PC-3 (cell line): ENCODE measurements at regions not wholly inside any gene's neighbourhood (a gene's known extent, or its start where the extent isn't known, plus 50 kb on each side); places are given as distances from the start of the nearest gene placed in this dataset.

ENCODE experiments used
- ATAC-seq: fragments of 200-7000 bp; cut with Tn5 transposase; 2 replicates; pipeline ENCODE4 v1.9.1; 2020; ENCODE audit warnings: mild to moderate bottlenecking, moderate library complexity
- BruUV-seq: library from RNA; stranded (reverse); fragments of 400-500 nt; replicated peaks from 2 replicates; lab custom pipeline; 2021; lab: Mats Ljungman, UMichigan
- CTCF ChIA-PET: fragments of 300-600 bp; sonication (Branson Sonifier 250); formaldehyde crosslinking; loops from one replicate; lab custom pipeline; 2022; ENCODE audit warnings: antibody characterized with exemption; lab: Charles Lee
- POLR2A ChIA-PET: fragments of 300-600 bp; sonication (Branson Sonifier 250); formaldehyde crosslinking; loops from one replicate; lab custom pipeline; 2022; ENCODE audit warnings: antibody characterized with exemption; ENCODE audit not compliant: unreplicated experiment; lab: Charles Lee
- DNase-seq: peaks from one replicate; pipeline ENCODE4 v3.0.0-alpha.2; 2015
- H2AFZ ChIP-seq: fragments of 300-600 bp; sonication (generic); 2 replicates; pipeline ENCODE4 v1.6.0; 2016; ENCODE audit warnings: antibody characterized with exemption, low read length
- H3F3A ChIP-seq: fragments of 300-600 bp; sonication (generic); one replicate; pipeline ENCODE4 v1.6.0; 2017; ENCODE audit warnings: antibody characterized with exemption, low read length, control low read depth, mild to moderate bottlenecking; ENCODE audit not compliant: unreplicated experiment
- H3K27ac ChIP-seq: fragments of 300-600 bp; sonication (generic); 2 replicates; pipeline ENCODE4 v1.5.1; 2016; ENCODE audit warnings: mild to moderate bottlenecking, low read length
- H3K27me3 ChIP-seq: fragments of 300-600 bp; sonication (generic); 2 replicates; pipeline ENCODE4 v1.6.1; 2016; ENCODE audit warnings: low read length, mixed read lengths
- H3K36me3 ChIP-seq: fragments of 300-600 bp; sonication (generic); 2 replicates; pipeline ENCODE4 v1.6.1; 2016; ENCODE audit warnings: low read depth, mixed run types, low read length, mixed read lengths
- H3K4me1 ChIP-seq: fragments of 300-600 bp; sonication (generic); 2 replicates; pipeline ENCODE4 v1.5.1; 2016; ENCODE audit warnings: low read length; ENCODE audit not compliant: insufficient read depth
- H3K4me2 ChIP-seq: fragments of 300-600 bp; sonication (generic); 2 replicates; pipeline ENCODE4 v1.6.0; 2016; ENCODE audit warnings: low read length
- H3K4me3 ChIP-seq: fragments of 300-600 bp; sonication (generic); 2 replicates; pipeline ENCODE4 v1.5.1; 2016; ENCODE audit warnings: mild to moderate bottlenecking, low read length, mixed read lengths
- H3K79me2 ChIP-seq: fragments of 300-600 bp; sonication (generic); 2 replicates; pipeline ENCODE4 v1.6.1; 2017; ENCODE audit warnings: low read length, mixed read lengths
- H3K9ac ChIP-seq: fragments of 300-600 bp; sonication (generic); 2 replicates; pipeline ENCODE4 v1.6.0; 2016; ENCODE audit warnings: mild to moderate bottlenecking, low read length
- H3K9me2 ChIP-seq: fragments of 300-600 bp; sonication (generic); replicated peaks from 2 replicates; pipeline ENCODE4 v1.6.1; 2016; ENCODE audit warnings: mixed run types, low read length, mixed read lengths
- H3K9me3 ChIP-seq: fragments of 300-600 bp; sonication (generic); 2 replicates; pipeline ENCODE4 v1.6.1; 2016; ENCODE audit warnings: low read length, mixed read lengths
- H4K20me1 ChIP-seq: fragments of 300-600 bp; sonication (generic); 2 replicates; pipeline ENCODE4 v1.6.1; 2016; ENCODE audit warnings: low read length, mixed read lengths
- EZH2 ChIP-seq: fragments of 300-600 bp; sonication (generic); IDR thresholded peaks from one replicate; pipeline ENCODE4 v1.6.1; 2017; ENCODE audit warnings: antibody characterized with exemption, mild to moderate bottlenecking, low read length; ENCODE audit not compliant: unreplicated experiment
- EZH2phosphoT487 ChIP-seq: fragments of 300-600 bp; sonication (generic); IDR thresholded peaks from 2 replicates; pipeline ENCODE4 v1.6.1; 2018; ENCODE audit warnings: mild to moderate bottlenecking, antibody characterized with exemption, low read length, borderline replicate concordance
- intact Hi-C: fragments of 100-400 bp; cut with micrococcal nuclease; formaldehyde crosslinking; loops from 2 replicates; pipeline ENCODE4 v1.9.0; 2023
- TF ChIP-seq, protein P1 (sequence below): fragments of 300-600 bp; sonication (generic); conservative IDR thresholded peaks from 2 replicates; pipeline ENCODE4 v1.5.1; 2017; ENCODE audit warnings: antibody characterized with exemption, low read depth, mild to moderate bottlenecking, low read length

DNA sequence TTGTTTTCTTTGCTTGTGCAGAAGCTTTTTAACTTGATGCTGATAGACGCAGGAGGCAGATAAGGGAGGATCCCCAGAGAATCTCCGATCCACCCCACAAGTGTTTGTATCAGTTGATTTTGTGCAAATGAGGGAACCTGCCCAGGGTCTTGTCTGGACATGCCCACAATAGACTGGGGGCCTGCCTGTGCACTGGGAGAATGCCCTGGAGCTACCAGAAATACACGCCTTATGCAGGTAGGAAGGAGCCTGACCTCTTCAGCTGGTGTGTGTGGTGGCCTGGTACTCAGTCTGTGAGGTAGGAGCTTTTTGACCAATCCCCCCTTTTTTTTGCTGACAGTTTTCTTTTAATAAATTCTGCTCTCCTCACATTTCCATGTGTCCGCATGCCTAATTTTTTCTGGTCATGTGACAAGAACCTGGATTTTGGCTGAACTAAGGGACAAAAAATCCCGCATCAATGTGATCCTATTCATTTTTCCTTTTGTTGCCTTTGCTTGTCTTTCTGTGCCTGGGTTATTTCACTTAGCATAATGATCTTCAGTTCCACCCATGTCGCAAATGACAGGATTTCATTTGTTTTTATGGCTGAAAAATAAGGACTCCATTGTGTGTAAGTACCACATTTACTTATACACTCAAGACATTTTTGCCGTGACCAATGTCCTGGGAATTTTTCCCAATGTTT, 430.6 kb upstream of the NRG3 start:
- ChIA-PET CTCF (no interaction called here), POLR2A (no interaction called here)

GRCh38 chr10:81450651-81451050, 424.3 kb upstream of the NRG3 start:
- CTCF ChIA-PET: no interaction called here

More for the DNA sequence above, 430.6 kb upstream of the NRG3 start:
- no peaks in the 10 kb centered on the region for H3K36me3 ChIP-seq
- no peaks in the 10 kb centered on the region for H3F3A ChIP-seq
- intact Hi-C loops: no loop called here
- H3K79me2 ChIP-seq: no peaks in the 10 kb centered on the region
- H3K9me2 ChIP-seq: no peaks in the 10 kb centered on the region
- no peak for ATAC-seq
- no peak overlapping the region for H2AFZ ChIP-seq
- no peaks in the 10 kb centered on the region for H3K4me1 ChIP-seq
- no peak overlapping the region for H3K4me3 ChIP-seq
- TF ChIP-seq EZH2 (no peak), EZH2phosphoT487 (no peak)
- TF ChIP-seq, protein P1, sequence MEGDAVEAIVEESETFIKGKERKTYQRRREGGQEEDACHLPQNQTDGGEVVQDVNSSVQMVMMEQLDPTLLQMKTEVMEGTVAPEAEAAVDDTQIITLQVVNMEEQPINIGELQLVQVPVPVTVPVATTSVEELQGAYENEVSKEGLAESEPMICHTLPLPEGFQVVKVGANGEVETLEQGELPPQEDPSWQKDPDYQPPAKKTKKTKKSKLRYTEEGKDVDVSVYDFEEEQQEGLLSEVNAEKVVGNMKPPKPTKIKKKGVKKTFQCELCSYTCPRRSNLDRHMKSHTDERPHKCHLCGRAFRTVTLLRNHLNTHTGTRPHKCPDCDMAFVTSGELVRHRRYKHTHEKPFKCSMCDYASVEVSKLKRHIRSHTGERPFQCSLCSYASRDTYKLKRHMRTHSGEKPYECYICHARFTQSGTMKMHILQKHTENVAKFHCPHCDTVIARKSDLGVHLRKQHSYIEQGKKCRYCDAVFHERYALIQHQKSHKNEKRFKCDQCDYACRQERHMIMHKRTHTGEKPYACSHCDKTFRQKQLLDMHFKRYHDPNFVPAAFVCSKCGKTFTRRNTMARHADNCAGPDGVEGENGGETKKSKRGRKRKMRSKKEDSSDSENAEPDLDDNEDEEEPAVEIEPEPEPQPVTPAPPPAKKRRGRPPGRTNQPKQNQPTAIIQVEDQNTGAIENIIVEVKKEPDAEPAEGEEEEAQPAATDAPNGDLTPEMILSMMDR: no peak
- no peak overlapping the region for H3K27ac ChIP-seq
- BruUV-seq: no TSS peak
- H3K9ac ChIP-seq: no peak overlapping the region
- no peak for DNase-seq
- H3K9me3 ChIP-seq: no peaks in the 10 kb centered on the region
- no peak overlapping the region for H3K4me2 ChIP-seq
- no peaks in the 10 kb centered on the region for H4K20me1 ChIP-seq
- no peaks in the 10 kb centered on the region for H3K27me3 ChIP-seq

DNA sequence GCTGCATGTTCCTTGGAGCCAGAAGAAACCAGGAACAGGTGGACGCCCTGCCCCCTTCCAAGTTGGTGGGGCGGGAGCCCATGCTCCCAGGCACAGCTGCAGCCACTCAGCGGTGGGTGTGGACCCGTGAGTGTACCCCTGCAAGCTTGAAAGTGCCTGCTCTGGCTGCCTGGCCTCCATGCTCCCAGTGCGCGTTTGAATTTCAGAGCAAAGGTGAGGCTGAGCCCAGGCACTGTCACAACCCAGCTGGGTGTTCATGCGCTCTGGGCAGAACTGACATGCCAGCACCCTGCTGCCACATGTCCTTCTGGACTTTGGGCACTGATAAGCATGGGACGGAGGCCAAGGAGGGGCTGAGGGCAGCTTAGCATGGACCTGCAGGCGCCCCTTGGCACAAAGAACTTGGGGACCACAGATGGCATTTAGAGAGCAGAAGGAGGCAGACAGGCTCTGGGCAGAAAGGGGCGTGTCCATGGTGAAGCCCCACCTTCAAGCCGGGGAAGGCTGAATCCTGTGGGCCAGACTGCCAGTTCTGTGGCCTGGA, 402.0 kb upstream of the NRG3 start:
- ChIA-PET CTCF (no interaction called here), POLR2A (no interaction called here)
- intact Hi-C loops: no loop called here
- DNase-seq (no peak), ATAC-seq (no peak)
- no peaks in the 10 kb centered on the region for H3F3A ChIP-seq
- no peaks in the 10 kb centered on the region for H3K9me2 ChIP-seq
- H3K4me3 ChIP-seq: no peak overlapping the region
- H3K9ac ChIP-seq: no peak overlapping the region
- H3K4me2 ChIP-seq: no peak overlapping the region
- H3K9me3 ChIP-seq: no peaks in the 10 kb centered on the region
- no peak overlapping the region for H2AFZ ChIP-seq
- TF ChIP-seq, protein P1: no peak
- TF ChIP-seq EZH2 (no peak), EZH2phosphoT487 (no peak)
- no peaks in the 10 kb centered on the region for H3K36me3 ChIP-seq
- H4K20me1 ChIP-seq: no peaks in the 10 kb centered on the region
- H3K27me3 ChIP-seq: no peaks in the 10 kb centered on the region
- no peaks in the 10 kb centered on the region for H3K4me1 ChIP-seq
- no peaks in the 10 kb centered on the region for H3K79me2 ChIP-seq
- no TSS peak for BruUV-seq
- no peak overlapping the region for H3K27ac ChIP-seq

More at GRCh38 chr10:81450651-81451050, 424.3 kb upstream of the NRG3 start:
- no peaks in the 10 kb centered on the region for H3K36me3 ChIP-seq
- POLR2A ChIA-PET: no interaction called here
- intact Hi-C loops: no loop called here
- H3K27me3 ChIP-seq: no peaks in the 10 kb centered on the region
- H3K4me3 ChIP-seq: no peak overlapping the region
- H2AFZ ChIP-seq: no peak overlapping the region
- no peaks in the 10 kb centered on the region for H3K9me2 ChIP-seq
- no peak overlapping the region for H3K9ac ChIP-seq
- no peak overlapping the region for H3K4me2 ChIP-seq
- H3F3A ChIP-seq: no peaks in the 10 kb centered on the region
- no TSS peak for BruUV-seq
- no peaks in the 10 kb centered on the region for H4K20me1 ChIP-seq
- DNase-seq: no peak
- TF ChIP-seq, protein P1: no peak
- TF ChIP-seq EZH2phosphoT487 (no peak), EZH2 (no peak)
- no peak overlapping the region for H3K27ac ChIP-seq
- H3K9me3 ChIP-seq: no peaks in the 10 kb centered on the region
- ATAC-seq: no peak
- no peaks in the 10 kb centered on the region for H3K4me1 ChIP-seq
- H3K79me2 ChIP-seq: no peaks in the 10 kb centered on the region
